Transverse colon (tissue), 3 donors: ENCODE measurements at regions not wholly inside any gene's neighbourhood (a gene's known extent, or its start where the extent isn't known, plus 50 kb on each side); places are given as distances from the start of the nearest gene placed in this dataset.

Experiments
- EP300 ChIP-seq: sonication (generic); formaldehyde crosslinking; IDR thresholded peaks from one replicate; pipeline ENCODE4 v1.6.1; 2017; ENCODE audit warnings: antibody characterized with exemption, low read depth
- TF ChIP-seq, protein P1 (sequence below), 5 experiments: fragments of 200-600 bp in 3 of 5; fragments of 450-650 bp in 2 of 5; sonication (generic) in 3 of 5; IDR thresholded peaks; 1 replicate in 2 of 5; 2 replicates in 3 of 5; pipeline ENCODE4 v1.5.1; 2016 to 2017; ENCODE audit warnings: antibody characterized with exemption in 5 of 5, inconsistent platforms in 3 of 5, mild to moderate bottlenecking in 2 of 5, moderate library complexity in 1 of 5

DNA sequence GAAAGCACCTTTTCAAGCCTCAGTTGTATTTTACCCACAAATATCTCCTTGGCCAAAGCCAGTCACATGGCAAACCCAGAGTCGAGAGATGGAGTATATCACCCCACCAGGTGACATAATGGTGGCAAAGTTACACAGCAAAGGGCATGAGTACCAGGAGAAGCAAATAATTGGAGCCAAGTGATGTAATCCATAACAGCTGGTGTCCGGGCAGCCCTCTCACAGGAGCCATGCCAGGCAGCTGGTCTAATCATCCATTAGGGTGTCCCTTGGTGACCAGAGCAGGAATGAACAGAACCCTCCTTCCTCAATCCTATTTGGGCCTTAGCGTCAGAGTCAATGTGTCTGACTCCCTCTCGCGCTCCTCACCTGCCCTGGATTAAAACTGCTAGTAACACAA, 272.1 kb downstream of the LRFN2 start:
- TF ChIP-seq, protein P1, sequence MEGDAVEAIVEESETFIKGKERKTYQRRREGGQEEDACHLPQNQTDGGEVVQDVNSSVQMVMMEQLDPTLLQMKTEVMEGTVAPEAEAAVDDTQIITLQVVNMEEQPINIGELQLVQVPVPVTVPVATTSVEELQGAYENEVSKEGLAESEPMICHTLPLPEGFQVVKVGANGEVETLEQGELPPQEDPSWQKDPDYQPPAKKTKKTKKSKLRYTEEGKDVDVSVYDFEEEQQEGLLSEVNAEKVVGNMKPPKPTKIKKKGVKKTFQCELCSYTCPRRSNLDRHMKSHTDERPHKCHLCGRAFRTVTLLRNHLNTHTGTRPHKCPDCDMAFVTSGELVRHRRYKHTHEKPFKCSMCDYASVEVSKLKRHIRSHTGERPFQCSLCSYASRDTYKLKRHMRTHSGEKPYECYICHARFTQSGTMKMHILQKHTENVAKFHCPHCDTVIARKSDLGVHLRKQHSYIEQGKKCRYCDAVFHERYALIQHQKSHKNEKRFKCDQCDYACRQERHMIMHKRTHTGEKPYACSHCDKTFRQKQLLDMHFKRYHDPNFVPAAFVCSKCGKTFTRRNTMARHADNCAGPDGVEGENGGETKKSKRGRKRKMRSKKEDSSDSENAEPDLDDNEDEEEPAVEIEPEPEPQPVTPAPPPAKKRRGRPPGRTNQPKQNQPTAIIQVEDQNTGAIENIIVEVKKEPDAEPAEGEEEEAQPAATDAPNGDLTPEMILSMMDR (IDR thresholded peaks at IDR 0.05): no peak
- no peak for TF ChIP-seq EP300
